Neuronal stem cell (in vitro differentiated cells): ENCODE measurements at regions not wholly inside any gene's neighbourhood (a gene's known extent, or its start where the extent isn't known, plus 50 kb on each side); places are given as distances from the start of the nearest gene placed in this dataset.

ENCODE experiments used
- DNase-seq: peaks from one replicate; pipeline ENCODE4 v3.0.0-alpha.2; 2013; ENCODE audit warnings: low spot score
- H2AFZ ChIP-seq: one replicate; pipeline ENCODE4 v1.6.1; 2013; ENCODE audit warnings: mild to moderate bottlenecking, low read length, inconsistent platforms
- H2AK5ac ChIP-seq: 2 replicates; pipeline ENCODE4 v1.6.1; 2013; ENCODE audit warnings: low read depth, mild to moderate bottlenecking, inconsistent platforms, low read length, moderate library complexity, mixed read lengths
- H2BK120ac ChIP-seq: 2 replicates; pipeline ENCODE4 v1.6.1; 2013; ENCODE audit warnings: low read depth, mild to moderate bottlenecking, inconsistent platforms, low read length, moderate library complexity, mixed read lengths
- H2BK12ac ChIP-seq: one replicate; pipeline ENCODE4 v1.6.1; 2013; ENCODE audit warnings: low read length, inconsistent platforms
- H2BK15ac ChIP-seq: 2 replicates; pipeline ENCODE4 v1.6.1; 2013; ENCODE audit warnings: mild to moderate bottlenecking, low read length, inconsistent platforms, mixed read lengths
- H2BK5ac ChIP-seq: one replicate; pipeline ENCODE4 v1.6.1; 2013; ENCODE audit warnings: inconsistent platforms, mild to moderate bottlenecking, low read length, moderate library complexity
- H3K14ac ChIP-seq: one replicate; pipeline ENCODE4 v1.6.1; 2013; ENCODE audit warnings: low read length, inconsistent platforms
- H3K18ac ChIP-seq: 2 replicates; pipeline ENCODE4 v1.6.1; 2013; ENCODE audit warnings: low read length, inconsistent platforms
- H3K23ac ChIP-seq: 2 replicates; pipeline ENCODE4 v1.6.1; 2013; ENCODE audit warnings: low read depth, mild to moderate bottlenecking, mixed read lengths, low read length, inconsistent platforms; ENCODE audit not compliant: poor library complexity
- H3K27ac ChIP-seq: replicated peaks from 3 replicates; pipeline ENCODE4 v1.5.1; 2013; ENCODE audit warnings: low read length, inconsistent platforms
- H3K27me3 ChIP-seq, 3 experiments: 2 replicates each; pipeline ENCODE4 v1.6.1; 2013; ENCODE audit warnings: low read length in 3 of 3, mild to moderate bottlenecking in 2 of 3, inconsistent platforms in 1 of 3, low read depth in 1 of 3, mixed read lengths in 1 of 3, moderate library complexity in 1 of 3; ENCODE audit not compliant: control insufficient read depth in 3 of 3, insufficient read depth in 3 of 3
- H3K36me3 ChIP-seq, 2 donors: replicated peaks in 1 of 2; 2 replicates each; pipeline ENCODE4 v1.6.1; 2013; ENCODE audit warnings: low read length in 2 of 2; ENCODE audit not compliant: control insufficient read depth in 2 of 2, insufficient read depth in 2 of 2
- H3K4ac ChIP-seq: 2 replicates; pipeline ENCODE4 v1.6.1; 2013; ENCODE audit warnings: inconsistent platforms, mild to moderate bottlenecking, low read length, moderate library complexity
- H3K4me1 ChIP-seq, 2 donors: 1 replicate in 1 of 2; 2 replicates in 1 of 2; pipeline ENCODE4 v1.6.1; 2013; ENCODE audit warnings: low read length in 2 of 2, low read depth in 1 of 2; ENCODE audit not compliant: control insufficient read depth in 2 of 2, insufficient read depth in 1 of 2
- H3K4me2 ChIP-seq: one replicate; pipeline ENCODE4 v1.6.1; 2013; ENCODE audit warnings: mild to moderate bottlenecking, low read length, inconsistent platforms; ENCODE audit not compliant: insufficient read depth, poor library complexity, severe bottlenecking
- H3K4me3 ChIP-seq, 2 donors: 2 replicates each; pipeline ENCODE4 v1.5.1; 2013; ENCODE audit warnings: low read length in 2 of 2, mild to moderate bottlenecking in 2 of 2, inconsistent platforms in 1 of 2, moderate library complexity in 1 of 2
- H3K79me1 ChIP-seq: one replicate; pipeline ENCODE4 v1.6.1; 2013; ENCODE audit warnings: low read depth, mild to moderate bottlenecking, inconsistent platforms, low read length, moderate library complexity
- H3K9ac ChIP-seq: one replicate; pipeline ENCODE4 v1.6.1; 2013; ENCODE audit warnings: mild to moderate bottlenecking, low read depth, low read length, inconsistent platforms; ENCODE audit not compliant: poor library complexity
- H3K9me3 ChIP-seq, 2 donors: replicated peaks in 1 of 2; 2 replicates each; pipeline versions ENCODE3 to v1.6.1; 2013; ENCODE audit warnings: low read length in 2 of 2, mild to moderate bottlenecking in 2 of 2, inconsistent platforms in 1 of 2, low read depth in 1 of 2, mixed read lengths in 1 of 2, moderate library complexity in 1 of 2; ENCODE audit not compliant: control insufficient read depth in 2 of 2, insufficient read depth in 1 of 2
- H4K8ac ChIP-seq: one replicate; pipeline ENCODE4 v1.6.1; 2013; ENCODE audit warnings: low read depth, mild to moderate bottlenecking, inconsistent platforms, low read length, moderate library complexity
- H4K91ac ChIP-seq: one replicate; pipeline ENCODE4 v1.6.1; 2013; ENCODE audit warnings: low read length, low read depth, mild to moderate bottlenecking, inconsistent platforms; ENCODE audit not compliant: poor library complexity
- WGBS, 2 donors: extraction: QIAGEN DNeasy Blood & Tissue Kit; methylation state at CpG; one replicate each; pipeline ENCODE4 v1.1.7; 2013; ENCODE audit warnings: missing lambda C conversion rate in 2 of 2, mixed read lengths in 1 of 2; ENCODE audit not compliant: insufficient read length in 2 of 2, insufficient replicate concordance in 1 of 2; ENCODE audit errors: extremely low coverage in 2 of 2; 5-methylcytosine and 5-hydroxymethylcytosine counted together

- Histone ChIP-seq H2BK15ac (no peak overlapping the region), H4K91ac (no peak overlapping the region), H3K4me2 (no peak overlapping the region), H3K27ac (no peak overlapping the region), H2BK5ac (no peak overlapping the region), H3K9ac (no peak overlapping the region), H3K4ac (no peak overlapping the region), H3K79me1 (no peaks in the 10 kb centered on the region), H2AFZ (no peak overlapping the region), H3K4me3 (no peak overlapping the region), H3K36me3 (no peaks in the 10 kb centered on the region), H3K18ac (no peak overlapping the region), H3K14ac (no peak overlapping the region), H2BK12ac (no peak overlapping the region), H3K4me1 (peaks cover 6 to 13% of the 10 kb centered on the region in 2 donors), H2AK5ac (no peak overlapping the region), H4K8ac (no peak overlapping the region), H3K9me3 (no peaks in the 10 kb centered on the region), H3K23ac (no peak overlapping the region), H3K27me3 (no peaks in the 10 kb centered on the region), H2BK120ac (no peak overlapping the region)
- WGBS, 2 donors, result no CpG with 5 or more reads among the region's 4 CpGs
- DNase-seq, result no peak
Measured at GRCh38 chr14:87630846-87631245, 362.1 kb downstream of the GALC start.

- Histone ChIP-seq H3K36me3 (no peaks in the 10 kb centered on the region), H3K23ac (no peak overlapping the region), H2BK5ac (no peak overlapping the region), H3K9ac (no peak overlapping the region), H2BK120ac (no peak overlapping the region), H3K4me2 (no peak overlapping the region), H3K9me3 (no peaks in the 10 kb centered on the region), H3K27ac (no peak overlapping the region), H2AFZ (no peak overlapping the region), H3K4ac (no peak overlapping the region), H2BK12ac (no peak overlapping the region), H2AK5ac (no peak overlapping the region), H3K4me3 (no peak overlapping the region), H3K79me1 (no peaks in the 10 kb centered on the region), H3K4me1 (peaks cover 6 to 13% of the 10 kb centered on the region in 2 donors), H2BK15ac (no peak overlapping the region), H3K14ac (no peak overlapping the region), H4K8ac (no peak overlapping the region), H3K18ac (no peak overlapping the region), H3K27me3 (no peaks in the 10 kb centered on the region), H4K91ac (no peak overlapping the region)
- DNase-seq, result no peak
- WGBS, 2 donors, result no CpG with 5 or more reads among the region's 3 CpGs
Measured at GRCh38 chr14:87629788-87630187, 363.2 kb downstream of the GALC start.

GRCh38 chr14:87628780-87629179, 364.2 kb downstream of the GALC start:
- H3K23ac ChIP-seq, result no peak overlapping the region
- H3K4ac ChIP-seq, result no peak overlapping the region
- H4K91ac ChIP-seq, result no peak overlapping the region
- DNase-seq, result no peak
- H4K8ac ChIP-seq, result no peak overlapping the region
- no peak overlapping the region for H3K4me3 ChIP-seq
- no peak overlapping the region for H2BK12ac ChIP-seq
- H3K36me3 ChIP-seq, result no peaks in the 10 kb centered on the region
- peaks cover 6 to 13% of the 10 kb centered on the region in 2 donors for H3K4me1 ChIP-seq
- H2BK120ac ChIP-seq, result no peak overlapping the region
- H3K4me2 ChIP-seq, result no peak overlapping the region
- no peak overlapping the region for H3K18ac ChIP-seq
- H3K79me1 ChIP-seq, result no peaks in the 10 kb centered on the region
- H3K9me3 ChIP-seq, result no peaks in the 10 kb centered on the region
- no peak overlapping the region for H2AFZ ChIP-seq
- no peak overlapping the region for H3K9ac ChIP-seq
- H2BK15ac ChIP-seq, result no peak overlapping the region
- WGBS, 2 donors, result no CpG with 5 or more reads among the region's 3 CpGs
- no peak overlapping the region for H2AK5ac ChIP-seq
- no peak overlapping the region for H3K27ac ChIP-seq
- H3K14ac ChIP-seq, result no peak overlapping the region
- no peaks in the 10 kb centered on the region for H3K27me3 ChIP-seq
- H2BK5ac ChIP-seq, result no peak overlapping the region

- no peak overlapping the region for H2BK15ac ChIP-seq
- H3K18ac ChIP-seq, result no peak overlapping the region
- H3K4me1 ChIP-seq, result peaks cover 6 to 13% of the 10 kb centered on the region in 2 donors
- H2AK5ac ChIP-seq, result no peak overlapping the region
- no peak overlapping the region for H3K4me3 ChIP-seq
- H3K27me3 ChIP-seq, result no peaks in the 10 kb centered on the region
- H4K8ac ChIP-seq, result no peak overlapping the region
- no peaks in the 10 kb centered on the region for H3K79me1 ChIP-seq
- H3K9me3 ChIP-seq, result no peaks in the 10 kb centered on the region
- no peak overlapping the region for H3K27ac ChIP-seq
- no peak overlapping the region for H3K4me2 ChIP-seq
- H3K36me3 ChIP-seq, result no peaks in the 10 kb centered on the region
- peak; percentile 76 for DNase-seq
- no peak overlapping the region for H2BK12ac ChIP-seq
- no peak overlapping the region for H3K9ac ChIP-seq
- no peak overlapping the region for H3K14ac ChIP-seq
- no peak overlapping the region for H4K91ac ChIP-seq
- H2BK120ac ChIP-seq, result no peak overlapping the region
- H3K4ac ChIP-seq, result no peak overlapping the region
- H2AFZ ChIP-seq, result no peak overlapping the region
- H3K23ac ChIP-seq, result no peak overlapping the region
- H2BK5ac ChIP-seq, result no peak overlapping the region
Measured at GRCh38 chr14:87628129-87628528, 364.9 kb downstream of the GALC start.
